HL-60 (cell line): ENCODE measurements at regions not wholly inside any gene's neighbourhood (a gene's known extent, or its start where the extent isn't known, plus 50 kb on each side); places are given as distances from the start of the nearest gene placed in this dataset.

Source experiments
- CTCF ChIP-seq: IDR thresholded peaks from one replicate; pipeline ENCODE4 v1.5.1; 2011; ENCODE audit warnings: low read length, control low read depth, inconsistent platforms; ENCODE audit not compliant: insufficient read depth
- POLR2AphosphoS5 ChIP-seq: IDR thresholded peaks from 2 replicates; pipeline ENCODE4 v1.6.1; 2012; ENCODE audit warnings: low read depth
- REST ChIP-seq: IDR thresholded peaks from 2 replicates; pipeline ENCODE4 v1.6.1; 2012; ENCODE audit warnings: low read depth; ENCODE audit not compliant: insufficient replicate concordance

- TF ChIP-seq CTCF (no peak), POLR2AphosphoS5 (no peak), REST (no peak)
Measured at GRCh38 chr10:90167174-90168064, 466.0 kb downstream of the KIF20B start.
